NCI-H526 (cell line): ENCODE measurements at regions not wholly inside any gene's neighbourhood (a gene's known extent, or its start where the extent isn't known, plus 50 kb on each side); places are given as distances from the start of the nearest gene placed in this dataset.
"Not testable (repeated sequence)": the region's sequence is repeated elsewhere in the genome, so short reads cannot be mapped to it uniquely, and the experiment has no call there.

Experiments
- DNase-seq, 2 experiments: peaks; one replicate each; lab custom pipeline; 2025; lab: John Stamatoyannopoulos, UW

- no peak for DNase-seq
Observed at GRCh38 chr6:82584194-82584695, 220.6 kb downstream of the TPBG start.

- DNase-seq: no peak
Observed at GRCh38 chr6:82584856-82585255, 221.2 kb downstream of the TPBG start.

DNA sequence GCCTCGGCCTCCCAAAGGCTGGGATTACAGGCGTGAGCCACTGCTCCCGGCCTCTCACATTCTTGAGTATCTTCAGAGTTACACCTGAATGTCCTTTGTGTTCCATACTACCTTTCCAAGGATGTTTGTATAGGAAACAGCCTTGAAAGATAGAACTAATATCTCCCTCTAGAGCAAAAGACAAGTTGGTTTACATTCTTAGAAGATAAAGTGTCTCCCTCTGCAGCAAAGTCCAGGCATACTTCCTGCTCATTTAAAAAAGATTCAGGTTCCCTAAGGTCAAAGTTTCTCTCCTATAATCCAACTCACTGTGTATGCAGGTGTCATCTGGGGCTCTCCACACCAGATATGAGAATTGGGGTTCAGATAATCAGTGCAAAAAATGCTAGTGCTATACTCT lies 224.4 kb downstream of the TPBG start:
- peak in 1 of 2 experiments; percentile 6 for DNase-seq

DNA sequence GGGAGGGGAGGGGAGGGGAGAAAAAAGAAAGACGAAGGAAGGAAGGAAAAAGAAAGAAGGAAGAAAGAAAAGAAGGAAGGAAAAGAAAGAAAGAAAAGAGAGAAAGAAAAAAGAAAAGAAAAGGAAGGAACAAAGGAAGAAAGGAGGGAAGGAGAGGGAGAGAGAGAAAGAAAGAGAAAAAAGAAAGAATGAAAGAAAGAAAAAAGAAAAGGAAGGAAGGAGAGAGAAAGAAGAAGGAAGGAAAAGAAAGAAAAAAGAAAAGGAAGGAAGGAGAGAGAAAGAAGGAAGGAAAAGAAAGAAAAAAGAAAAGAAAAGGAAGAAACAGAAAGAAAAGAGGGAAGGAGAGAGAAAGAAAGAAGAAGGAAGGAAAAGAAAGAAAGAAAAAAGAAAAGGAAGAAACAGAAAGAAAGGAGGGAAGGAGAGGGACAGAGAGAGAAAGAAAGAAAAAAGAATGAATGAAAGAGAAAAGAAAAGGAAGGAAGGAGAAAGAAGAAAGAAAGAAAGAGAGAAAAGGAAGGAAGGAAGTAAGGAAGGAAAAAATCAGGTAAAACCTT lies 225.3 kb downstream of the TPBG start:
- DNase-seq: no peak

DNA sequence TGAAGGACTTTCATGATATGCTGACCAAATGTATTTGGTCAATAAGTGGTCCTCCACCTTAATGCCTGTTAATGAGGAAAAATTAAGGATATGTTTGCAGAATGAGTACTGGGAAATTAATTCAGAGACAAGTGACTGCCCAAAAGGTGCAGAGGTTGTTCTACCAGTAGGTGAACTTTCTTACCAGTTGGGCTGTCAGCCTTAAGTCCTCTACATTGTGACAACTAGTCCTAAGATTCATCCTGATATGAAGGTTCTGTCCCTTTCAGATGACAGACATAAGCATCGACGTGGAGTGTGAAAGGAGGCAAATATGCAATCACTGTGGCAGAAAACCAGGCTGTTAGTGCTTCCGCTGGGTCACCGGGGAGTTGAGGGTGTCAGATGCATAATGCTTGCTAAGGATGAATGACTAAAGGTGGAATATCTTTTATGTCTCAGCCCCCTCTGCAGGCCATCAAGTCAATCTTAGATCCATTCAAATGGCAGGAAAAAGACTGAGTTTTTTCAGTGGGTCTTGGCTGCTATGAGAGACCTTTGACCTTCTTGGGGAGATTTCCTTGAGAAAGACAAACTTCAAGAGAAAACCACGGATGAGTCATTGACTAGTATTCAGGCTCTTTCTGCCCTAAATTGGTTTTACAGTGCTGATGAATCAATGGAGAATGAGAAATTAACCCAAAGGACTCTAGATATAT lies 226.0 kb downstream of the TPBG start:
- DNase-seq: peak; percentile 59 to 82

DNA sequence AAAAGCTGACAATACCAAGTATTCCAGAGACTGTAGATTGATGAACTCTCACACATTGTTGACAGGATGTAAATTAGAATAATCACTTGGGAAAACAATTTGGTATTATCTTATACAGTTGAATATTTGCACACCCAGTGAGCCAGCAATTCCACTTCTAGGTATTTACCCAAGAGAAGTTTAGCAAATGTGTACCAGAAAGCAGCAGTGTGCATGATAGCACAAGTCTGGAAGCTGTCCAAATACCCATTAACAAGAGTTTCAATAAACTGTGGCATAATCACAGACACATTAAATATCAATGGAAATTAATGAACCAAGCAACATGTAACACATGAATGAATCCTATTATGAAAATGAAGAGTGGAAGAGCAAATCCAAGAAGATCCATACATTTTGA lies 233.6 kb downstream of the TPBG start:
- peak; percentile 9 to 30 for DNase-seq

DNA sequence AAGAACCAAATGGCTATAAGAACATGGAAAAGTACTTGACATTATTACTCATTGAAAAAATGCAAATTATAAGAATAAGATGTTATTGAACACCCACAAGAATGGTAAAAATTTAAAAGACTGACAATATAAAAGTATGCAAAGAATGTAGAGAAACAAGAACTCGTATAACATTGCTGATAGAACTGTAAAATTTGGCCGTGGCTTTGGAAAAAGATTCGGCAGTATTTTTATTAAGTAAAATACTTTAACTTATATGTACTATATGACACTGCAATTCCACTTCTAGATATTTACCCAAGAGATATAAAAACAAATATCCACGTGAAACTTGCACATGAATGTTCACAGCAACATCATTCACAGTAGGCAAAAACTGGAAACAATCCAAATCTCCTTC lies 239.2 kb downstream of the TPBG start:
- no peak for DNase-seq

GRCh38 chr6:82603871-82604270 lies 240.3 kb downstream of the TPBG start:
- no peak for DNase-seq

- DNase-seq: no peak
Observed at GRCh38 chr6:82607998-82608725, 244.5 kb downstream of the TPBG start.

DNA sequence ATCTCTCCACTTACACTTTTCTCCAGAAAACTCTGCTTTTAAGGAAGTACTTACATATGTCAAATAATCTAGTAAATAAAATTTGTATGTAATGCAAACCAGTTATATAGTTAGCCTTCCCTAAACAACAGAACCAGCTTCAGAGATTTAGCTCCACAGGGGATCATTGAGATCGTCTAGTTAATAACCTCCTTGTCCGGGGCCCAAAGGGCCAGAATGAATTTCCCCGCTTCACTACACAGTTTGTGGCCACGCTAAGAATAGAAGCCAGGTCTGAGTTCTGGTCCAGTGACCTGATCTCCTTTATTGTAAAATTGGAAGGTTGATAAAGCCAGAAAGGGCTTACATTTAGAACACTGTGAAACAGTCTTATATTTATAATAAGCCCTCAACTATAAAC lies 245.2 kb downstream of the TPBG start:
- DNase-seq: no peak

DNA sequence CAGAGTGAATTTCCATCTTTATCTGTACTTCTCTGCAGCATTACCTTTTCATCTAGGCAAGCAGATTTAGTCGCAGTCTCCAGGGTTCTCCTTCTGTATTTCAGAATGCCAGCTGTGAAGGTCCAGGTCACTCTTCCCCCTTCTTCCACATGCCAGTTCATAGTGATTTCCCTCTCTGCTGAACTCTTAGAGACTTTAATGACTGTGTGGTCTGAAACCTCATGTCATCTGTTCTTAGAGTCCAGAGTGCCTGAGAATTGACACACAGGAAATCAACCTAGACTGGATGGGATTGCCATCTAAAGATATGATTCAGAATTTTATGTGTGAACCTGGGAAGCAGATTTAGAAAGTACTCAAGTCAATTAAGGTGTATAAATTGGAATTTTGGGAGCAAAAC lies 248.1 kb downstream of the TPBG start:
- DNase-seq: no peak

DNA sequence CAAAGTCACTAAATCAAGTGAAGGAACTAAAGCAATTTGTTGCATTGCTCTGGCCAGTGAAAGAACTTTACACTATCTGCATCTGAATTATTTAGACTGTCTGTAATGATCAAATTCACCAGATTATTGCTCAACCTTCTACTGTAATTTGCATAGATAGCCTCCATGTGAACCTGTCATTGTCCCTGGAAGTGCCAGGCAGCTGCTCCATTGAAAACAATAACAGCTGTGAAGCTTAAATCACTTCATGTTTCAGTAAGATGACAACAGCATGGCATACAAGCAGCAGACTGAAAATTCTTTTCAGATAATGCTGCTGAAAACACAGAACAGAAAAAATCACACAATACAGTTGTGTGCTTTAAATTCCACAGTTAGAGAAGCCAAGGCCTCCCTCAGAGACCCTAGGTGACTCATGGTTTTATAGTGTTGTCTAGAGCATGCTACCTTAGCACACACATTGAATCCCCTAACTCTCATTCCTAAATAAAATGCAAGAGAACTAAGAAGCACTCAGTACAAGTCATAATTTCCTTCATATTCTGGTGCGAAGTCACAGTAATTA lies 248.9 kb downstream of the TPBG start:
- peak in 1 of 2 experiments; percentile 45 for DNase-seq

- no peak for DNase-seq
Observed at GRCh38 chr6:82614518-82614917, 250.9 kb downstream of the TPBG start.

DNA sequence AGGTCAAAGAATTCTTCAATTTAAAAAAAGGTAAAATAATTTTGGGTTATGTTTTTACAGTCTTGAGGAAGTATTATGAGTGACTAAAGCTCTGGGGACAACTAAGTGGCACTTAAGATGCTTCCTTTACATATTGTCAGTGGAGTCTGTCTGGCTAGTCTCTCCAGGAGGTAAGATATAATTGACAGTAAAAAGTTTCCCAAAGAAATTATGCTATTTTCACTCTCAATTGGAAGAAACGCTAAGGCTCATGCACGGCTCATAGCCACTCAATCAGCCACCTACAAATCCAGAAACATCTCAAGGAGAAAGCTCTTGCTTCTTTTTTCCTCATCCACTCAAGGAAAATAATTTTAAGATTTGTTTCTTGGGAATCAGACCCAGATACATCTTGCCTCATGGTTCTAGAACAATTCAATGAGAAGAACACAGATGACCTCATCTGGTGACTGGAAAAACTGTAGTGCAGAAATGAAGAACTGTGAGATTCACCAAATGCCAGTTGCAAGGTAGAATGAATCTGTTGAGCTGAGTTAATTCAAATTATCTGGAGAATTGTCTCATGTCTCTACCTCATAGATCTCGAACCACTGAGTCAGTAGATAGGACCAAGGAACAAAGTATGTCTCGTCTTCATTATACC lies 252.9 kb downstream of the TPBG start:
- no peak for DNase-seq

GRCh38 chr6:82617648-82618047 lies 254.0 kb downstream of the TPBG start:
- DNase-seq: no peak

- no peak for DNase-seq
Observed at GRCh38 chr6:82619573-82619972, 256.0 kb downstream of the TPBG start.

- DNase-seq: no peak
Observed at GRCh38 chr6:82622461-82622860, 258.8 kb downstream of the TPBG start.

GRCh38 chr6:82624251-82624650 lies 260.6 kb downstream of the TPBG start:
- no peak for DNase-seq

GRCh38 chr6:82626946-82627345 lies 263.3 kb downstream of the TPBG start:
- not testable (repeated sequence) for DNase-seq

GRCh38 chr6:82629921-82630320 lies 266.3 kb downstream of the TPBG start:
- no peak for DNase-seq

GRCh38 chr6:82641677-82642076 lies 278.1 kb downstream of the TPBG start:
- DNase-seq: no peak

- DNase-seq: no peak
Observed at GRCh38 chr6:82645536-82646230, 282.1 kb downstream of the TPBG start.
